ENCODE measurements at regions not wholly inside any gene's neighbourhood (a gene's known extent, or its start where the extent isn't known, plus 50 kb on each side); places are given as distances from the start of the nearest gene placed in this dataset.
A peak's percentile ranks its signal among the peaks of the same experiment; 100 is the strongest.

DNA sequence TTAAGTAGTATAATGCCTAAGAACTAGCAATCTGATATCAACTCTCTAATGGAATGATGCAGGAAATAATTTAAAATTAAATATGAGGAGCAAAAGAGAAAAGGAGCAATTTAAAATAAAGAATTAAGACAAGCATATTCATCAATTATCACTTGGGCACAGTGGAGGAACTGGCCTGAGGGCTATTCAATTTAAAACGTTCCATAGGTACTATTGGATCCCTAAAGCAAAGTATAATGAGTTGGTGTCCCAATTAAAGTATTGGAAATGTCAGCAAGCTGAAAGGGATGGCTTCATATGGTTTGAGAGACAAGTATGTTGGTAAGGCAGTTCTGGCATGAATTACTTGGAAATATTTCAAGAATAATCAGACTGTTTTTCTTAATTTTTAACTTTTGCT is 2064.1 kb upstream of the TENM3 start:
- H3K4me2 ChIP-seq (ENCODE audit: control insufficient read depth, insufficient read depth): no peak overlapping the region
- no peak overlapping the region for H3K9ac ChIP-seq (ENCODE audit: control insufficient read depth, insufficient read depth, low read length)
- ChIA-PET SMC1A (ENCODE audit: uncharacterized antibody, unreplicated experiment) (no interaction called here), POLR2A (no interaction called here), CTCF (no interaction called here), RAD21 (ENCODE audit: unreplicated experiment) (no interaction called here)
- H3K4me3 ChIP-seq: no peak overlapping the region
- in situ Hi-C loops (cut with MboI) (no loop called here), intact Hi-C loops (cut with micrococcal nuclease; ENCODE audit: unreplicated experiment) (no loop called here)
- WGBS (ENCODE audit: insufficient coverage, insufficient replicate concordance, low lambda C conversion rate, missing lambda C conversion rate): 0% methylated on average over 1 of the region's 1 CpG
- no peaks in the 10 kb centered on the region for H3K36me3 ChIP-seq (ENCODE audit: control insufficient read depth in 2 of 2, insufficient read depth in 2 of 2, low read length in 1 of 2)
- ATAC-seq: no peak
- no peak overlapping the region for H2AFZ ChIP-seq (ENCODE audit: control insufficient read depth, low read depth, low read length)
- H3K9me3 ChIP-seq (replicated peaks; ENCODE audit: control insufficient read depth, insufficient read depth, low read length): no peaks in the 10 kb centered on the region
- H3K79me2 ChIP-seq (ENCODE audit: control insufficient read depth, insufficient read depth, low read length): no peaks in the 10 kb centered on the region
- H3K4me1 ChIP-seq (ENCODE audit: control insufficient read depth, insufficient read depth, low read length): no peaks in the 10 kb centered on the region
- no peak for DNase-seq (ENCODE audit: low read depth, low spot score)
- TF ChIP-seq, protein P1, sequence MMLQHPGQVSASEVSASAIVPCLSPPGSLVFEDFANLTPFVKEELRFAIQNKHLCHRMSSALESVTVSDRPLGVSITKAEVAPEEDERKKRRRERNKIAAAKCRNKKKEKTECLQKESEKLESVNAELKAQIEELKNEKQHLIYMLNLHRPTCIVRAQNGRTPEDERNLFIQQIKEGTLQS (IDR thresholded peaks at IDR 0.05; ENCODE audit: borderline replicate concordance, extremely low read depth, low read depth, low read length): no peak
- TF ChIP-seq NFIC (IDR thresholded peaks at IDR 0.05; ENCODE audit: low read depth, low read length) (no peak), CEBPB (IDR thresholded peaks at IDR 0.05; ENCODE audit: borderline replicate concordance in 1 of 2, low read depth in 2 of 2, low read length in 2 of 2) (no peak)
- H3K27ac ChIP-seq (ENCODE audit: control insufficient read depth, insufficient read depth): no peak overlapping the region
- H3K27me3 ChIP-seq (replicated peaks in 1 of 2; ENCODE audit: control insufficient read depth in 2 of 2, insufficient read depth in 2 of 2, low read length in 1 of 2): no peaks in the 10 kb centered on the region
- no TSS peak for BruUV-seq (replicated peaks)
- no peak for FAIRE-seq
- no peaks in the 10 kb centered on the region for H4K20me1 ChIP-seq (ENCODE audit: control insufficient read depth, insufficient read depth)

DNA sequence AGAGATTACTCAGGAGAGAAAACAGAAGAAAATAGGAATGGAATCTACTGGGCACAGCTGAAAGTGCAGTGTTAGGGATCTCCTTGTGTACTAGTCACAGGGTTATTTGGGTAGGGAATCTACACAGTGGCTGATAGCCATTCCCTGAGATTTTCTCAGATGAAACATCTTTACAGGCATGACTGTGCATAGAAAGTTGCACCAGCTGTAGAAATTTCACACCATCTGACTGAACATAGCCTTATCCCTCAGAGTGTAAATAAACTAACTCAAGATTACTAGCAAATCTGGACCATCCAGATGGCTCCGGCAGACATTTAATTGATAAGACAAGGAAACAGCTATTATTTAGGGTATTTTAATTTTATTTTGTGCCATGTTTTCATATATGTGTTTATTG is 2053.5 kb upstream of the TENM3 start:
- Histone ChIP-seq H3K27ac (ENCODE audit: control insufficient read depth, insufficient read depth) (peak overlapping the region; percentile 27; the same call in 1 of the 2 replicates), H3K27me3 (replicated peaks in 1 of 2; ENCODE audit: control insufficient read depth in 2 of 2, insufficient read depth in 2 of 2, low read length in 1 of 2) (no peaks in the 10 kb centered on the region), H3K4me2 (ENCODE audit: control insufficient read depth, insufficient read depth) (no peak overlapping the region), H3K9ac (ENCODE audit: control insufficient read depth, insufficient read depth, low read length) (no peak overlapping the region), H3K36me3 (ENCODE audit: control insufficient read depth in 2 of 2, insufficient read depth in 2 of 2, low read length in 1 of 2) (no peaks in the 10 kb centered on the region), H3K4me1 (ENCODE audit: control insufficient read depth, insufficient read depth, low read length) (no peaks in the 10 kb centered on the region), H2AFZ (ENCODE audit: control insufficient read depth, low read depth, low read length) (no peak overlapping the region), H3K9me3 (replicated peaks; ENCODE audit: control insufficient read depth, insufficient read depth, low read length) (no peaks in the 10 kb centered on the region; the same call in 1 of the 3 replicates), H3K79me2 (ENCODE audit: control insufficient read depth, insufficient read depth, low read length) (no peaks in the 10 kb centered on the region), H3K4me3 (no peak overlapping the region), H4K20me1 (ENCODE audit: control insufficient read depth, insufficient read depth) (no peaks in the 10 kb centered on the region)
- intact Hi-C loops (cut with micrococcal nuclease; ENCODE audit: unreplicated experiment) (no loop called here), in situ Hi-C loops (cut with MboI) (no loop called here)
- 59% methylated on average over 1 of the region's 1 CpG for WGBS (ENCODE audit: insufficient coverage, insufficient replicate concordance, low lambda C conversion rate, missing lambda C conversion rate)
- SMC1A ChIA-PET (ENCODE audit: uncharacterized antibody, unreplicated experiment): interaction anchor here (2.0 kb wide), 1 partner anchor 12 kb away, joined by 8 read pairs; no protein-coding TSS in a partner anchor
- RAD21 ChIA-PET (ENCODE audit: unreplicated experiment): no interaction called here
- peak; percentile 32; the same call in 2 of the 3 replicates for ATAC-seq
- peak; percentile 12 for DNase-seq (ENCODE audit: low read depth, low spot score)
- no TSS peak for BruUV-seq (replicated peaks)
- FAIRE-seq: no peak
- CTCF ChIA-PET: no interaction called here
- POLR2A ChIA-PET: no interaction called here
- TF ChIP-seq NR2C1 (IDR thresholded peaks at IDR 0.05): no peak
- no peak for TF ChIP-seq BHLHE40 (IDR thresholded peaks at IDR 0.05; ENCODE audit: borderline replicate concordance in 1 of 2, low read depth in 2 of 2, low read length in 1 of 2)
- no peak for TF ChIP-seq STAT1 (conservative IDR thresholded peaks at IDR 0.05)
- TF ChIP-seq, protein P2, sequence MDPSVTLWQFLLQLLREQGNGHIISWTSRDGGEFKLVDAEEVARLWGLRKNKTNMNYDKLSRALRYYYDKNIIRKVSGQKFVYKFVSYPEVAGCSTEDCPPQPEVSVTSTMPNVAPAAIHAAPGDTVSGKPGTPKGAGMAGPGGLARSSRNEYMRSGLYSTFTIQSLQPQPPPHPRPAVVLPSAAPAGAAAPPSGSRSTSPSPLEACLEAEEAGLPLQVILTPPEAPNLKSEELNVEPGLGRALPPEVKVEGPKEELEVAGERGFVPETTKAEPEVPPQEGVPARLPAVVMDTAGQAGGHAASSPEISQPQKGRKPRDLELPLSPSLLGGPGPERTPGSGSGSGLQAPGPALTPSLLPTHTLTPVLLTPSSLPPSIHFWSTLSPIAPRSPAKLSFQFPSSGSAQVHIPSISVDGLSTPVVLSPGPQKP (IDR thresholded peaks at IDR 0.05; ENCODE audit: low read depth, low read length): no peak
- no peak for TF ChIP-seq BCL11A (IDR thresholded peaks at IDR 0.05; ENCODE audit: low read depth, low read length)
- TF ChIP-seq BACH1 (IDR thresholded peaks at IDR 0.05; ENCODE audit: borderline replicate concordance): no peak
- TF ChIP-seq CBX5 (IDR thresholded peaks at IDR 0.05; ENCODE audit: low read depth): no peak
- TF ChIP-seq SP1 (IDR thresholded peaks at IDR 0.05; ENCODE audit: low read depth, low read length): no peak
- TF ChIP-seq, protein P3, sequence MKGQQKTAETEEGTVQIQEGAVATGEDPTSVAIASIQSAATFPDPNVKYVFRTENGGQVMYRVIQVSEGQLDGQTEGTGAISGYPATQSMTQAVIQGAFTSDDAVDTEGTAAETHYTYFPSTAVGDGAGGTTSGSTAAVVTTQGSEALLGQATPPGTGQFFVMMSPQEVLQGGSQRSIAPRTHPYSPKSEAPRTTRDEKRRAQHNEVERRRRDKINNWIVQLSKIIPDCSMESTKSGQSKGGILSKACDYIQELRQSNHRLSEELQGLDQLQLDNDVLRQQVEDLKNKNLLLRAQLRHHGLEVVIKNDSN (IDR thresholded peaks at IDR 0.05; ENCODE audit: borderline replicate concordance, extremely low read length, insufficient read depth, low read depth, low read length): no peak
- no peak for TF ChIP-seq NFXL1 (IDR thresholded peaks at IDR 0.05; ENCODE audit: borderline replicate concordance)
- TF ChIP-seq RFX5 (IDR thresholded peaks at IDR 0.05; ENCODE audit: low read depth, low read length): no peak
- TF ChIP-seq RAD21 (IDR thresholded peaks at IDR 0.05; ENCODE audit: insufficient read depth, low read depth, low read length): no peak

Measured in GM12878 (cell line).